ENCODE measurements at regions not wholly inside any gene's neighbourhood (a gene's known extent, or its start where the extent isn't known, plus 50 kb on each side); places are given as distances from the start of the nearest gene placed in this dataset.
A peak's percentile ranks its signal among the peaks of the same experiment; 100 is the strongest.

DNA sequence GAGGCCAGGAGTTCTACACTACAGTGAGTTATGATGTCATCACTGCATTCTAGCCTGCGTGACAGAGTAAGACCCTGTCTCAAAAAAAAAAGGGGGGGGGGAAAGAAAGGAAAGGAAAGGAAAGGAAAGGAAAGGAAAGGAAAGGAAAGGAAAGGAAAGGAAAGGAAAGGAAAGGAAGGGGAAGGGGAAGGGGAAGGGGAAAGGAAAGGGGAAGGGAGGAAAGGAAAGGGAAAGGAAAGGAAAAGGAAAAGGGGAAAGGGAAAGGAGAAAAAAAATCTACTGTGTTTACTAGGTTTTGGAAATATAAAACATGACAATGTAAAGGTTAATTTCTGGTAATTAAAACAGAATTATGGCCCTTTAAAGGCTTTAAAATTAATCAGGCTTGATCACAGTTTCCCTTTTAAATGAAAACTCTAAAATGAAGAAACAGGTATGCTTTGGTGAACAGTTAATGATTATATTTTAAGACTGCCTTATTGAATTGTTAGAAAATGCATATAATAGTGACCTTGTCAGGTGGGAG lies 131.9 kb upstream of the POU5F2 start:
- TF ChIP-seq, protein P1, sequence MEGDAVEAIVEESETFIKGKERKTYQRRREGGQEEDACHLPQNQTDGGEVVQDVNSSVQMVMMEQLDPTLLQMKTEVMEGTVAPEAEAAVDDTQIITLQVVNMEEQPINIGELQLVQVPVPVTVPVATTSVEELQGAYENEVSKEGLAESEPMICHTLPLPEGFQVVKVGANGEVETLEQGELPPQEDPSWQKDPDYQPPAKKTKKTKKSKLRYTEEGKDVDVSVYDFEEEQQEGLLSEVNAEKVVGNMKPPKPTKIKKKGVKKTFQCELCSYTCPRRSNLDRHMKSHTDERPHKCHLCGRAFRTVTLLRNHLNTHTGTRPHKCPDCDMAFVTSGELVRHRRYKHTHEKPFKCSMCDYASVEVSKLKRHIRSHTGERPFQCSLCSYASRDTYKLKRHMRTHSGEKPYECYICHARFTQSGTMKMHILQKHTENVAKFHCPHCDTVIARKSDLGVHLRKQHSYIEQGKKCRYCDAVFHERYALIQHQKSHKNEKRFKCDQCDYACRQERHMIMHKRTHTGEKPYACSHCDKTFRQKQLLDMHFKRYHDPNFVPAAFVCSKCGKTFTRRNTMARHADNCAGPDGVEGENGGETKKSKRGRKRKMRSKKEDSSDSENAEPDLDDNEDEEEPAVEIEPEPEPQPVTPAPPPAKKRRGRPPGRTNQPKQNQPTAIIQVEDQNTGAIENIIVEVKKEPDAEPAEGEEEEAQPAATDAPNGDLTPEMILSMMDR (conservative IDR thresholded peaks at IDR 0.05; ENCODE audit: control insufficient read depth, insufficient read depth, low read depth, low read length) = no peak
- no peak overlapping the region for H3K4me3 ChIP-seq (ENCODE audit: control insufficient read depth, low read depth, low read length)

DNA sequence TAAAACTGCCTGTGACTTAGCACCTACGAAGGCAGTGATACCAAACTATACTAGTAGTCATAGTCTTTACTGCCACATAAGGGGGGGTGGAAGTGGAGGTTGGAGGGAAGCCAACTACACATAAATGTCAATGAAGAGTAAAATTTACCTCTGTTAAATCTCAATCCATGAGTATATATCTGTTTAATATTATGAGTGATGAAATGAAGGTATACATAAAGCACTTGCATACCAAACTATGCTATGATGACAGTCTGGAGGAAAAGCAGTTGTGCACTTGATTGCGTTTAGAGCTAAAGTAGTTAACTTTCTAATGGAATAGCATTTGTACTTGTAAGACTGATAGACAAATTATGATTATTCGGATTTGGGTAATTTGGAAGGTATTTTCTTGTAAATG lies 129.2 kb upstream of the POU5F2 start:
- TF ChIP-seq, protein P1 (conservative IDR thresholded peaks at IDR 0.05; ENCODE audit: control insufficient read depth, insufficient read depth, low read depth, low read length) = no peak
- DNase-seq (ENCODE audit: low read depth) = no peak
- H3K4me3 ChIP-seq (ENCODE audit: control insufficient read depth, low read depth, low read length) = no peak overlapping the region

More for the DNA sequence above, 131.9 kb upstream of the POU5F2 start:
- no peak for DNase-seq (ENCODE audit: low read depth)

DNA sequence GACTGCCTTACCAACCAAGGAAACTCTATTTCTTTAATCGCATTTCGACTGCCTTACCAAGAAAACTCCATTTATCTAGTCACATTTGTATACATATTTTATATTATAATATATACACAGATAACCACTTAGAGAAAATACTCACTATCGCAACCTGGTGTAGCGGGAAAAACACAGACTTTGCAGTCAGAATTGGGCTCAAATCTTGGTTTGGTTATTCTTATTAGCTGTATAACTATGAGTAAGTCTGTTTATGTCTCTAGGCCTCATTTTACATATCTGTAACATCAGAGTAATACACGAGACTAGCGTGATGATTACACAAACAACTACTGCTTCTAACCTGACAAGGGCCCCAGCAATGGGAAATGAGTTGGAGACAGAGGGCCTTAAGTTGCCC lies 127.5 kb upstream of the POU5F2 start:
- TF ChIP-seq, protein P1 (conservative IDR thresholded peaks at IDR 0.05; ENCODE audit: control insufficient read depth, insufficient read depth, low read depth, low read length) = no peak
- DNase-seq (ENCODE audit: low read depth) = no peak
- no peak overlapping the region for H3K4me3 ChIP-seq (ENCODE audit: control insufficient read depth, low read depth, low read length)

DNA sequence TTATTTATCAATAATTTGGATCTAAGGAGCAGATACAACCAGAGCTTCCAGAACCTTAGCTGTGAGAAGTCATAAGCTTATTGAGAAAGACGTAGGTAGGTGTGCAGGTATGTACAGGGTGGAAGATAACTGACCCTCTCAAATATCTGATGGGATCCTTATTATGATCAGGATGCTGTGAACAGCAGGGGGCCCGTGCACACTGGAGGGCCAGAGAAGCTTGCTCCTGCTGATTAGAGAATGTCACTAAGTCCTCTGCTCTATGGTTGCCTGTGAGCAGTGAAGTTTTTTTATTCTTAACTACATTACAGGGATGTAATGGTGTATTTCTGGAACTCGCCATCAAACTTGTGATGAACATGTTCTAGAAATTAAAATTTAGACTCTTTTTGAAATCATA lies 108.9 kb upstream of the POU5F2 start:
- H3K4me3 ChIP-seq (ENCODE audit: control insufficient read depth, low read depth, low read length) = no peak overlapping the region
- no peak for DNase-seq (ENCODE audit: low read depth)
- TF ChIP-seq, protein P1 (conservative IDR thresholded peaks at IDR 0.05; ENCODE audit: control insufficient read depth, insufficient read depth, low read depth, low read length) = peak; percentile 0

DNA sequence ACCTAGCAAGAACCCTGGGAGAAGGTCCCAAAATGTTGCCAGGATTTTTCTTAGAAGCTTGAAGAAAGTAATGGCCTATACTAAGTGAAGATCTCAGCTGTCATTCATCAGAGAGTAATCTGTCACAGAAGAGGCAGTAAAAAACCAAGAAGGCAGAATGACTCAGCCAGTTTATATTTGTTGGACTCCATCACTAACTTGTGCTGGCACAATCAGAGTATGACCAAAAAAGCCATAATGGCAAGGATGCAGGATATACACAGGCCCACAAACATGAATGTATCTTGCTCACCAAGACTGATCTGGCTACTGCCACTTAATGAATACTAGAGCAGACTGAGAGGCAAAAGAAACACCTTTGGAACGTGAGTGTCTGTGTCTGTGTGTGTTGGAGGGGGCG lies 104.0 kb upstream of the POU5F2 start:
- peak; percentile 18 for DNase-seq (ENCODE audit: low read depth)

DNA sequence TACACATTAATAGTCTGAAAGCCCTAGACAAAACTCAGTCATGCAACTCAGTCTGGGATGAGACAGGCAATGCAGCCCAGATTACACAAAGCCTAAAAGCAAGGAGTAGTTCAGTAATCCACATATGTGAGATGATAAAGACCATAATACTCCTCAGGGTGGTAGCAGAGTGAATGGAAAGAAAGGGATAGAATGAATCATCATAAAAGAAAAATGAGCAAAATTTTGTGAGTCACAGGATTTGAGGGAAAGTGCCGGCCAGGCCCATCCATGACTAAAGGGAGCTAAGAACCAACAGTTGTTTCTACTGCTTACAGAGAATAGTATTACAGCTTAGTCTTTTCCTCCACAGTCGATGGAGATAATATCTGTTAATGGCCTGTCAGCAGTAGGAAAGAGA lies 90.0 kb upstream of the POU5F2 start:
- TF ChIP-seq, protein P1 (conservative IDR thresholded peaks at IDR 0.05; ENCODE audit: control insufficient read depth, insufficient read depth, low read depth, low read length) = no peak
- H3K4me3 ChIP-seq (ENCODE audit: control insufficient read depth, low read depth, low read length) = no peak overlapping the region
- DNase-seq (ENCODE audit: low read depth) = peak; percentile 92

More for the DNA sequence above, 104.0 kb upstream of the POU5F2 start:
- TF ChIP-seq, protein P1 (conservative IDR thresholded peaks at IDR 0.05; ENCODE audit: control insufficient read depth, insufficient read depth, low read depth, low read length) = no peak
- no peak overlapping the region for H3K4me3 ChIP-seq (ENCODE audit: control insufficient read depth, low read depth, low read length)

DNA sequence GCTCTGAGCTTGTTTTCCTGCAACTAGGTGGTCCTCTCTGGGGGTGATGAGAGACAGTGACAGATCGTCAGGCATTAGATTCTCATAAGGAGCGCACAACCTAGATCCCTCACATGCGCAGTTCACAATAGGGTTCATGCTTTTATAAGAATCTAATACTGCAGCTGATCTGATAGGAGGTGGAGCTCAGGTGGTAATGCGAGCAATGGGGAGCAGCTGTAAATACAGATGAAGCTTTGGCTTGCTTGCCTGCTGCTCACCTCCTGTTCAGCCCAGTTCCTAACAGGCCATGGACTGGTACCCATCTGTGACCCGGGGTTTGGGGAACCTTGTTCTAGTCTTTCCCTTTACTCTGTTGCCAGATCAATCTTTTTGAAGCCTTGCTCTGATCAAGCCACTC lies 89.5 kb upstream of the POU5F2 start:
- TF ChIP-seq, protein P1 (conservative IDR thresholded peaks at IDR 0.05; ENCODE audit: control insufficient read depth, insufficient read depth, low read depth, low read length) = no peak
- DNase-seq (ENCODE audit: low read depth) = no peak
- no peak overlapping the region for H3K4me3 ChIP-seq (ENCODE audit: control insufficient read depth, low read depth, low read length)

Data from fibroblast of mammary gland (primary cell).